Right atrium auricular region (tissue), 2 donors: ENCODE measurements at regions not wholly inside any gene's neighbourhood (a gene's known extent, or its start where the extent isn't known, plus 50 kb on each side); places are given as distances from the start of the nearest gene placed in this dataset.

ENCODE experiments used
- DNase-seq: peaks from one replicate; pipeline ENCODE4 v3.0.0-alpha.2; 2019; ENCODE audit warnings: low spot score
- H3K27ac ChIP-seq, 2 donors: fragments of 200-600 bp; sonication (generic); 1 replicate in 1 of 2; 2 replicates in 1 of 2; pipeline ENCODE4 v1.5.1; 2016 to 2019
- H3K27me3 ChIP-seq, 2 donors: fragments of 200-600 bp; sonication (generic); one replicate each; pipeline versions ENCODE4 v1.5.1 to v1.6.0; 2017 to 2019
- H3K36me3 ChIP-seq: fragments of 200-600 bp; sonication (generic); one replicate; pipeline ENCODE4 v1.5.1; 2016
- H3K4me1 ChIP-seq, 2 donors: fragments of 200-600 bp; sonication (generic); one replicate each; pipeline versions ENCODE4 v1.5.1 to v1.6.0; 2017 to 2019
- H3K4me3 ChIP-seq, 2 donors: fragments of 200-600 bp; sonication (generic); 1 replicate in 1 of 2; 2 replicates in 1 of 2; pipeline ENCODE4 v1.5.1; 2017 to 2019; ENCODE audit warnings: mild to moderate bottlenecking in 1 of 2, moderate library complexity in 1 of 2
- H3K9me3 ChIP-seq, 2 donors: fragments of 200-600 bp; sonication (generic); one replicate each; pipeline ENCODE4 v1.5.1; 2019
- TF ChIP-seq, protein P1 (sequence below), 2 donors: fragments of 200-600 bp; sonication (generic); IDR thresholded peaks; one replicate each; pipeline ENCODE4 v1.5.1; 2019; ENCODE audit warnings: antibody characterized with exemption in 2 of 2

DNA sequence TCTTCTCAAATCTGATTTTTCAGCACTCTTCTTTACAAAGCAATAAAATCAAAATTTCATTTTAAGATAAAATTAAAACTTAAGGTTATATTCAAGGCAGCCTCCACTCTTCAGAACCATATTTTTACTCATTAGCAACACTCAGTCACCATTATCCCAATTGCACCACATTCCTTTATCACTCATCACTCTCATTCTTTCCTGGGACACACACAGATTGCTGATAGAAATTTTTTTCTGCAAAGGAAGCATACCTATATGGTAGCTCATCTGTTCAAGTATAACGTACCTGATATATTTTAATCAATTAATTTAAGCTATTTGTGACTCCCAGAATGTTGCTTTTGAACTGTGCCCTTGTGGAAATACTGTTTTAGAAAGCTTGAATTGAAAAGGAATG, 1559.3 kb upstream of the ZEB2 start:
- TF ChIP-seq, protein P1, sequence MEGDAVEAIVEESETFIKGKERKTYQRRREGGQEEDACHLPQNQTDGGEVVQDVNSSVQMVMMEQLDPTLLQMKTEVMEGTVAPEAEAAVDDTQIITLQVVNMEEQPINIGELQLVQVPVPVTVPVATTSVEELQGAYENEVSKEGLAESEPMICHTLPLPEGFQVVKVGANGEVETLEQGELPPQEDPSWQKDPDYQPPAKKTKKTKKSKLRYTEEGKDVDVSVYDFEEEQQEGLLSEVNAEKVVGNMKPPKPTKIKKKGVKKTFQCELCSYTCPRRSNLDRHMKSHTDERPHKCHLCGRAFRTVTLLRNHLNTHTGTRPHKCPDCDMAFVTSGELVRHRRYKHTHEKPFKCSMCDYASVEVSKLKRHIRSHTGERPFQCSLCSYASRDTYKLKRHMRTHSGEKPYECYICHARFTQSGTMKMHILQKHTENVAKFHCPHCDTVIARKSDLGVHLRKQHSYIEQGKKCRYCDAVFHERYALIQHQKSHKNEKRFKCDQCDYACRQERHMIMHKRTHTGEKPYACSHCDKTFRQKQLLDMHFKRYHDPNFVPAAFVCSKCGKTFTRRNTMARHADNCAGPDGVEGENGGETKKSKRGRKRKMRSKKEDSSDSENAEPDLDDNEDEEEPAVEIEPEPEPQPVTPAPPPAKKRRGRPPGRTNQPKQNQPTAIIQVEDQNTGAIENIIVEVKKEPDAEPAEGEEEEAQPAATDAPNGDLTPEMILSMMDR (IDR thresholded peaks at IDR 0.05) = no peak
- H3K4me1 ChIP-seq = no peaks in the 10 kb centered on the region
- no peak overlapping the region for H3K27ac ChIP-seq
- no peaks in the 10 kb centered on the region for H3K36me3 ChIP-seq
- H3K4me3 ChIP-seq = no peak overlapping the region
- no peaks in the 10 kb centered on the region for H3K27me3 ChIP-seq
- no peaks in the 10 kb centered on the region for H3K9me3 ChIP-seq
- DNase-seq = no peak

DNA sequence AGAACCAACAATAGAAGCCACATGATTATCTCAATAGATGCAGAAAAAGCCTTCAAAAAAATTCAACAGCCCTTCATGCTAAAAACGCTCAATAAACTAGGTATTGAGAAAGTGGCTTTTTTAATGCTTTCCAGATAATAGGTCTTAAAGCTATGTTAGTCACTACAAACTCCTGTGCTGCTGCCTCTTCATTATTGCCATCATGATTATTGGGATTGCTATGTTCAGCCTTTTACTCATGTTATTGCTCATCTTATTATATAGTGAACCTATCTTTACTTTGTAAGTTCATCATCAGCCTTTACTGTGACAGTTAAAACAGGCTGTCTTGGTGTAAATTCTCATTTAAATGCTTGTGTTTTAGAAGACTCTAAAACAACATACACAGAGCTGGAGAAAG, 1557.2 kb upstream of the ZEB2 start:
- no peak overlapping the region for H3K27ac ChIP-seq
- H3K27me3 ChIP-seq = no peaks in the 10 kb centered on the region
- H3K4me1 ChIP-seq = no peaks in the 10 kb centered on the region
- H3K36me3 ChIP-seq = no peaks in the 10 kb centered on the region
- no peak overlapping the region for H3K4me3 ChIP-seq
- no peaks in the 10 kb centered on the region for H3K9me3 ChIP-seq
- no peak for DNase-seq
- TF ChIP-seq, protein P1 (IDR thresholded peaks at IDR 0.05) = no peak

DNA sequence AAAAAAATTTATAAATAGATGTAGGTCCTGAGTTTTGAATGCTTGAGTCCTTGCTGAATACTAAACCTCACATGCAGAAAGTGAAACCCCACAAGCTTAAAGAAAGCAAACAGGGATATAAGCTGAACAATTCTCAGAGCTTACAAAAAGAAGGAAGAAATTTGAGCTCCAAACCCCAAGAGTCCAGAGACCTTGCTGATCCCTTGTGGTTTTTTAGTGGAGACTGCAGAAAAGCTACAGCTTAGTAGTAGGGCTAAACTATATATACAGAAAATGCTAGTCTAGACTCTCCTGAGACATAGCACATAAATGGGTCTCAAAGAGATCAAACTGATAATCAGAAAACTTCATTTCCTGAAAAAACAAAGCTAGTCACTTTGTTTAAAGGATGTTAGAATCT, 1548.1 kb upstream of the ZEB2 start:
- Histone ChIP-seq H3K27ac (no peak overlapping the region), H3K4me1 (no peaks in the 10 kb centered on the region), H3K4me3 (no peak overlapping the region), H3K9me3 (peaks cover 0 to 7% of the 10 kb centered on the region in 2 donors), H3K36me3 (no peaks in the 10 kb centered on the region), H3K27me3 (no peaks in the 10 kb centered on the region)
- no peak for DNase-seq
- TF ChIP-seq, protein P1 (IDR thresholded peaks at IDR 0.05) = no peak

GRCh38 chr2:146048141-146048540, 1528.2 kb upstream of the ZEB2 start:
- Histone ChIP-seq H3K27me3 (no peaks in the 10 kb centered on the region), H3K9me3 (no peaks in the 10 kb centered on the region), H3K36me3 (no peaks in the 10 kb centered on the region), H3K4me3 (no peak overlapping the region), H3K4me1 (no peaks in the 10 kb centered on the region), H3K27ac (no peak overlapping the region)
- no peak for DNase-seq
- TF ChIP-seq, protein P1 (IDR thresholded peaks at IDR 0.05) = no peak

DNA sequence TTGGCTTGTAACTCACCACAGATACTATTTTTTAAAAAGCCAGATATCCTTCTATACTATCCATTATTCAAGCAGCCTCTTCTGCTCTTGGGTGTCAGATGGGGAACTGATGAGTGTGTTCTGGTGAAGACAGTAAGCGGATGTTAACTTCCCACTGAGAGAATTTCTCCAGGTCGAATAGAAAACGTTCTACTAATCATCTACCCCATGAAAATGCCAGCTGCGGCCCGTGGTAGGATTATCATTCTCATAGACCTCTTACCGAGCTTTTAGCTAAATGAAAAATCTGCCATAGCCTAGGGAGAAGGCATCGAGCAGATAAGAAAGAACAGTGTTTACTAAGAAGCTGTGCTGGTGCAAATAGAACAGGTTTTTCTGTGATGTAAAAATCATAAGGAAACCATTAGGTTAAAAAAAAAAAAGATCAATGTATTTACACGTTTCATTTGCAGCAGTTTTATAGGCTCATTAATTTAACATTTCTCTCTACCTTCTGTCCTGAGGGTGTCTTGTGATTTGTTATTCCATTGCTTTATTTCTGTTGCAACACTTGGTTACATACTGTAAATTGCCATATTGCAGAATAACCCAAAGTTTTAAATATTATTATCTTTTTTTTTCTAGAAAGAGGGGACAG, 1521.5 kb upstream of the ZEB2 start:
- no peaks in the 10 kb centered on the region for H3K4me1 ChIP-seq
- H3K36me3 ChIP-seq = no peaks in the 10 kb centered on the region
- no peak for DNase-seq
- H3K9me3 ChIP-seq = no peaks in the 10 kb centered on the region
- no peaks in the 10 kb centered on the region for H3K27me3 ChIP-seq
- H3K4me3 ChIP-seq = no peak overlapping the region
- TF ChIP-seq, protein P1 (IDR thresholded peaks at IDR 0.05) = no peak
- H3K27ac ChIP-seq = no peak overlapping the region

DNA sequence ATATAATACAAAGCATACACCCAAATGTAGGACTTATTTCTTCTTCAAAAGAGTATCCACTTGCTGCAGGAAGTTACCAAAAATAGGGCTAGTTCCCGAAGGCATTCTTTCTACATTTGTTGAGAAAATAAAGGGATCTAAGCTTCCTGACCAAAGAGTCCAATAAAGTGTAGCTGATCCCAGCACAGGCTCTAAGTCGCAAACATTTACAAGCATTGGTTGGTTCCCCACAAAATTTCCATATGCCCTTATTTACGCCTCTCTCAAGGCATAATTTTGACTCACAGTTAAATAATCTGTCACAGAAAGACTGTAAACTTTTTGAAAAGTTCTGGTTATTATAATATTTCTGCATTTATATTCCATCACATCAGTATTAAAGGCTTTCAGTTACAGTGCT, 1520.1 kb upstream of the ZEB2 start:
- H3K27ac ChIP-seq = no peak overlapping the region
- H3K36me3 ChIP-seq = no peaks in the 10 kb centered on the region
- H3K27me3 ChIP-seq = no peaks in the 10 kb centered on the region
- no peaks in the 10 kb centered on the region for H3K4me1 ChIP-seq
- no peaks in the 10 kb centered on the region for H3K9me3 ChIP-seq
- no peak overlapping the region for H3K4me3 ChIP-seq
- TF ChIP-seq, protein P1 (IDR thresholded peaks at IDR 0.05) = no peak
- DNase-seq = no peak
